Hepatocyte (in vitro differentiated cells): ENCODE measurements at regions not wholly inside any gene's neighbourhood (a gene's known extent, or its start where the extent isn't known, plus 50 kb on each side); places are given as distances from the start of the nearest gene placed in this dataset.

Experiments used
- CTCF ChIP-seq: fragments of 200-600 bp; sonication (generic); IDR thresholded peaks from 2 replicates; pipeline ENCODE4 v1.5.1; 2016; ENCODE audit warnings: antibody characterized with exemption, mild to moderate bottlenecking; ENCODE audit not compliant: poor library complexity
- EZH2 ChIP-seq: fragments of 200-600 bp; sonication (generic); IDR thresholded peaks from 2 replicates; pipeline ENCODE4 v1.6.1; 2016; ENCODE audit warnings: antibody characterized with exemption, mild to moderate bottlenecking, borderline replicate concordance

- no peak for TF ChIP-seq CTCF
- no peak for TF ChIP-seq EZH2
Observed at GRCh38 chr12:123038486-123038885, 58.0 kb downstream of the ARL6IP4 start.
